GM23338 (cell line): ENCODE measurements at regions not wholly inside any gene's neighbourhood (a gene's known extent, or its start where the extent isn't known, plus 50 kb on each side); places are given as distances from the start of the nearest gene placed in this dataset.

Experiments used
- ATAC-seq: fragments of 200-7000 bp; cut with Tn5 transposase; 3 replicates; pipeline ENCODE4 v1.9.1; 2020
- DNase-seq: peaks from one replicate; pipeline ENCODE4 v3.0.0-alpha.2; 2015; ENCODE audit warnings: low spot score
- H2AFZ ChIP-seq: fragments of 200-600 bp; sonication (generic); 2 replicates; pipeline ENCODE4 v1.8.0; 2016; ENCODE audit warnings: antibody characterized with exemption, mild to moderate bottlenecking, moderate library complexity
- H3F3A ChIP-seq: fragments of 200-600 bp; sonication (generic); replicated peaks from 2 replicates; pipeline ENCODE4 v1.8.0; 2017; ENCODE audit warnings: antibody characterized with exemption, mixed run types, low read depth
- H3K27ac ChIP-seq: fragments of 200-600 bp; sonication (generic); 2 replicates; pipeline ENCODE4 v1.6.1; 2016; ENCODE audit warnings: low read depth
- H3K27me3 ChIP-seq: fragments of 200-600 bp; sonication (generic); 2 replicates; pipeline ENCODE4 v1.8.0; 2016; ENCODE audit warnings: mild to moderate bottlenecking, mixed run types, moderate library complexity; ENCODE audit not compliant: insufficient read depth
- H3K36me3 ChIP-seq: fragments of 200-600 bp; sonication (generic); 2 replicates; pipeline ENCODE4 v1.8.0; 2016; ENCODE audit warnings: mild to moderate bottlenecking; ENCODE audit not compliant: insufficient read depth
- H3K4me1 ChIP-seq: fragments of 200-600 bp; sonication (generic); 2 replicates; pipeline ENCODE4 v1.8.0; 2016; ENCODE audit warnings: mild to moderate bottlenecking, moderate library complexity; ENCODE audit not compliant: insufficient read depth
- H3K4me2 ChIP-seq: fragments of 200-600 bp; sonication (generic); 2 replicates; pipeline ENCODE4 v1.7.1; 2017; ENCODE audit warnings: mixed run types
- H3K4me3 ChIP-seq: fragments of 200-600 bp; sonication (generic); 2 replicates; pipeline ENCODE4 v1.6.1; 2016; ENCODE audit warnings: mixed run types
- H3K79me2 ChIP-seq: fragments of 200-600 bp; sonication (generic); replicated peaks from 2 replicates; pipeline ENCODE4 v1.8.0; 2017; ENCODE audit warnings: mild to moderate bottlenecking; ENCODE audit not compliant: insufficient read depth
- H3K9me2 ChIP-seq: fragments of 200-600 bp; sonication (generic); 2 replicates; pipeline ENCODE4 v1.8.0; 2017; ENCODE audit not compliant: insufficient read depth
- H4K20me1 ChIP-seq: fragments of 200-600 bp; sonication (generic); replicated peaks from 2 replicates; pipeline ENCODE4 v1.8.0; 2017; ENCODE audit warnings: mild to moderate bottlenecking; ENCODE audit not compliant: insufficient read depth
- H3K27ac Mint-ChIP-seq: 2 replicates; pipeline ENCODE4 v1.8.0; 2020; ENCODE audit warnings: inconsistent platforms, mild to moderate bottlenecking, moderate library complexity, mixed read lengths
- H3K27me3 Mint-ChIP-seq: 3 replicates; pipeline ENCODE4 v1.8.0; 2022; ENCODE audit warnings: low read depth, mild to moderate bottlenecking, moderate library complexity, mixed read lengths, inconsistent platforms; ENCODE audit not compliant: insufficient read depth, poor library complexity
- H3K36me3 Mint-ChIP-seq: 3 replicates; pipeline ENCODE4 v1.8.0; 2021; ENCODE audit warnings: low read depth, mild to moderate bottlenecking, inconsistent platforms, moderate library complexity, mixed read lengths
- H3K4me1 Mint-ChIP-seq: 3 replicates; pipeline ENCODE4 v1.8.0; 2020; ENCODE audit warnings: mild to moderate bottlenecking, inconsistent platforms, mixed read lengths
- H3K4me3 Mint-ChIP-seq: 3 replicates; pipeline ENCODE4 v1.8.0; 2021; ENCODE audit warnings: moderate library complexity, mild to moderate bottlenecking, inconsistent platforms, mixed read lengths
- H3K9me3 Mint-ChIP-seq: 3 replicates; pipeline ENCODE4 v1.8.0; 2020; ENCODE audit warnings: moderate library complexity, mild to moderate bottlenecking, inconsistent platforms, mixed read lengths
- CREB1 ChIP-seq: fragments of 250-450 bp; sonication (Bioruptor Pico); IDR thresholded peaks from 2 replicates; pipeline ENCODE4 v1.5.0; 2020; ENCODE audit warnings: low read depth, mild to moderate bottlenecking, moderate library complexity
- ETS1 ChIP-seq: IDR thresholded peaks from 2 replicates; pipeline ENCODE4 v1.6.1; 2016; ENCODE audit warnings: antibody characterized with exemption
- JUNB ChIP-seq: IDR thresholded peaks from one replicate; pipeline ENCODE4 v1.6.1; 2016; ENCODE audit warnings: antibody characterized with exemption; ENCODE audit not compliant: unreplicated experiment
- NANOG ChIP-seq: IDR thresholded peaks from 2 replicates; pipeline ENCODE4 v1.6.1; 2016; ENCODE audit warnings: antibody characterized with exemption, borderline replicate concordance
- POLR2AphosphoS5 ChIP-seq: IDR thresholded peaks from 2 replicates; pipeline ENCODE4 v1.6.1; 2016; ENCODE audit warnings: antibody characterized with exemption, low read depth
- REST ChIP-seq: IDR thresholded peaks from one replicate; pipeline ENCODE4 v1.6.1; 2018; ENCODE audit warnings: antibody characterized with exemption; ENCODE audit not compliant: unreplicated experiment
- STAT1 ChIP-seq: IDR thresholded peaks from one replicate; pipeline ENCODE4 v1.6.1; 2016; ENCODE audit warnings: antibody characterized with exemption; ENCODE audit not compliant: unreplicated experiment
- ZNF114 ChIP-seq: fragments of 250-450 bp; sonication (Bioruptor Pico); IDR thresholded peaks from 2 replicates; pipeline ENCODE4 v1.5.0; 2020; ENCODE audit warnings: mild to moderate bottlenecking, moderate library complexity
- ZNF331 ChIP-seq: fragments of 250-450 bp; sonication (Bioruptor Pico); IDR thresholded peaks from 2 replicates; pipeline ENCODE4 v1.5.0; 2020; ENCODE audit warnings: low read depth, mild to moderate bottlenecking, moderate library complexity
- TF ChIP-seq, protein P1 (sequence below), 2 experiments: fragments of 200-600 bp in 1 of 2; sonication (generic) in 1 of 2; conservative IDR thresholded peaks; 2 replicates each; pipeline versions ENCODE4 v1.5.1 to v1.6.1; 2016 to 2017; ENCODE audit warnings: antibody characterized with exemption in 2 of 2, low read depth in 2 of 2, mild to moderate bottlenecking in 2 of 2, moderate library complexity in 1 of 2

- no peak overlapping the region for H3K4me3 Mint-ChIP-seq
- Histone ChIP-seq H2AFZ (0 out of 2 replicates have a peak overlapping the region, but pooled peaks have one; percentile 47), H3K9me2 (no peaks in the 10 kb centered on the region), H3K27me3 (no peaks in the 10 kb centered on the region), H3K27ac (no peak overlapping the region), H4K20me1 (no peaks in the 10 kb centered on the region), H3K36me3 (no peaks in the 10 kb centered on the region), H3K4me2 (no peak overlapping the region), H3F3A (no peaks in the 10 kb centered on the region), H3K4me3 (no peak overlapping the region), H3K79me2 (no peaks in the 10 kb centered on the region), H3K4me1 (no peaks in the 10 kb centered on the region)
- TF ChIP-seq, protein P1, sequence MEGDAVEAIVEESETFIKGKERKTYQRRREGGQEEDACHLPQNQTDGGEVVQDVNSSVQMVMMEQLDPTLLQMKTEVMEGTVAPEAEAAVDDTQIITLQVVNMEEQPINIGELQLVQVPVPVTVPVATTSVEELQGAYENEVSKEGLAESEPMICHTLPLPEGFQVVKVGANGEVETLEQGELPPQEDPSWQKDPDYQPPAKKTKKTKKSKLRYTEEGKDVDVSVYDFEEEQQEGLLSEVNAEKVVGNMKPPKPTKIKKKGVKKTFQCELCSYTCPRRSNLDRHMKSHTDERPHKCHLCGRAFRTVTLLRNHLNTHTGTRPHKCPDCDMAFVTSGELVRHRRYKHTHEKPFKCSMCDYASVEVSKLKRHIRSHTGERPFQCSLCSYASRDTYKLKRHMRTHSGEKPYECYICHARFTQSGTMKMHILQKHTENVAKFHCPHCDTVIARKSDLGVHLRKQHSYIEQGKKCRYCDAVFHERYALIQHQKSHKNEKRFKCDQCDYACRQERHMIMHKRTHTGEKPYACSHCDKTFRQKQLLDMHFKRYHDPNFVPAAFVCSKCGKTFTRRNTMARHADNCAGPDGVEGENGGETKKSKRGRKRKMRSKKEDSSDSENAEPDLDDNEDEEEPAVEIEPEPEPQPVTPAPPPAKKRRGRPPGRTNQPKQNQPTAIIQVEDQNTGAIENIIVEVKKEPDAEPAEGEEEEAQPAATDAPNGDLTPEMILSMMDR (conservative IDR thresholded peaks at IDR 0.05; ENCODE audit: low read depth in 2 of 2) = no peak
- TF ChIP-seq ZNF114 (CRISPR knock-in tag) (no peak), JUNB (no peak), STAT1 (no peak), NANOG (no peak), CREB1 (CRISPR knock-in tag) (no peak), ZNF331 (CRISPR knock-in tag) (no peak), POLR2AphosphoS5 (no peak), REST (no peak)
- H3K27me3 Mint-ChIP-seq = no peaks in the 10 kb centered on the region
- H3K4me1 Mint-ChIP-seq = no peaks in the 10 kb centered on the region
- no peak for DNase-seq
- H3K36me3 Mint-ChIP-seq = no peaks in the 10 kb centered on the region
- no peaks in the 10 kb centered on the region for H3K9me3 Mint-ChIP-seq
- ATAC-seq = no peak
- peak overlapping the region; percentile 38; the same call in 1 of the 2 replicates for H3K27ac Mint-ChIP-seq
Observed at GRCh38 chr4:22202975-22203710, 254.6 kb upstream of the KCNIP4 start.

GRCh38 chr4:22202246-22202974 lies 253.8 kb upstream of the KCNIP4 start:
- Histone ChIP-seq H2AFZ (0 out of 2 replicates have a peak overlapping the region, but pooled peaks have one; percentile 45), H3K4me1 (no peaks in the 10 kb centered on the region), H4K20me1 (no peaks in the 10 kb centered on the region), H3K4me2 (no peak overlapping the region), H3K27me3 (no peaks in the 10 kb centered on the region), H3K9me2 (no peaks in the 10 kb centered on the region), H3K27ac (no peak overlapping the region), H3K36me3 (no peaks in the 10 kb centered on the region), H3K79me2 (no peaks in the 10 kb centered on the region), H3K4me3 (no peak overlapping the region), H3F3A (no peaks in the 10 kb centered on the region)
- Mint-ChIP-seq H3K27me3 (no peaks in the 10 kb centered on the region), H3K36me3 (no peaks in the 10 kb centered on the region), H3K4me1 (no peaks in the 10 kb centered on the region), H3K9me3 (no peaks in the 10 kb centered on the region), H3K27ac (no peak overlapping the region), H3K4me3 (no peak overlapping the region)
- no peak for ATAC-seq
- no peak for DNase-seq
- no peak for TF ChIP-seq JUNB
- TF ChIP-seq ETS1 = no peak
- TF ChIP-seq, protein P1 (conservative IDR thresholded peaks at IDR 0.05; ENCODE audit: low read depth in 2 of 2) = no peak
- TF ChIP-seq STAT1 = no peak
- TF ChIP-seq ZNF114 (CRISPR knock-in tag) = no peak
- no peak for TF ChIP-seq NANOG
